IMR-90 (cell line): ENCODE measurements at regions not wholly inside any gene's neighbourhood (a gene's known extent, or its start where the extent isn't known, plus 50 kb on each side); places are given as distances from the start of the nearest gene placed in this dataset.

ENCODE experiments used
- ATAC-seq: fragments of 200-7000 bp; cut with Tn5 transposase; 2 replicates; pipeline ENCODE4 v1.9.1; 2020; ENCODE audit warnings: low read depth, mild to moderate bottlenecking, moderate library complexity
- BruUV-seq: library from RNA; stranded (reverse); fragments of 400-500 nt; replicated peaks from 2 replicates; lab custom pipeline; 2021; lab: Mats Ljungman, UMichigan
- CTCF ChIA-PET: fragments of 300-600 bp; formaldehyde crosslinking; extraction: SDS; loops from one replicate; lab custom pipeline; 2021; ENCODE audit warnings: antibody characterized with exemption; lab: Yijun Ruan, JAX
- POLR2A ChIA-PET: fragments of 300-600 bp; sonication (Branson Sonifier 250); formaldehyde crosslinking; loops from one replicate; lab custom pipeline; 2022; ENCODE audit warnings: antibody characterized with exemption; ENCODE audit not compliant: unreplicated experiment; lab: Charles Lee
- DNase-seq: peaks from one replicate; pipeline ENCODE4 v3.0.0; 2013
- H2AFZ ChIP-seq: replicated peaks from 2 replicates; pipeline ENCODE3; 2013; ENCODE audit warnings: low read length, mild to moderate bottlenecking; ENCODE audit not compliant: poor library complexity
- H2AK5ac ChIP-seq: 2 replicates; pipeline ENCODE4 v1.6.1; 2013; ENCODE audit warnings: low read depth, low read length, inconsistent platforms
- H2AK9ac ChIP-seq: replicated peaks from 2 replicates; pipeline ENCODE3; 2013; ENCODE audit warnings: mild to moderate bottlenecking, low read depth, low read length, moderate library complexity; ENCODE audit not compliant: poor library complexity
- H2BK120ac ChIP-seq: 2 replicates; pipeline ENCODE4 v1.6.1; 2013; ENCODE audit warnings: low read depth, low read length, inconsistent platforms
- H2BK15ac ChIP-seq: 3 replicates; pipeline ENCODE4 v1.6.1; 2013; ENCODE audit warnings: low read depth, low read length, inconsistent platforms
- H2BK20ac ChIP-seq: 2 replicates; pipeline ENCODE4 v1.6.1; 2013; ENCODE audit warnings: low read depth, mild to moderate bottlenecking, inconsistent platforms, low read length, moderate library complexity
- H2BK5ac ChIP-seq: 2 replicates; pipeline ENCODE4 v1.6.1; 2013; ENCODE audit warnings: mild to moderate bottlenecking, low read depth, low read length, inconsistent platforms; ENCODE audit not compliant: poor library complexity, severe bottlenecking
- H3K14ac ChIP-seq: replicated peaks from 2 replicates; pipeline ENCODE4 v1.6.1; 2013; ENCODE audit warnings: low read depth, low read length, inconsistent platforms
- H3K18ac ChIP-seq: 2 replicates; pipeline ENCODE4 v1.6.1; 2013; ENCODE audit warnings: low read depth, low read length, control low read depth
- H3K23ac ChIP-seq: 2 replicates; pipeline ENCODE4 v1.6.1; 2013; ENCODE audit warnings: low read depth, low read length, inconsistent platforms
- H3K27ac ChIP-seq: 2 replicates; pipeline ENCODE4 v1.5.1; 2013; ENCODE audit warnings: mild to moderate bottlenecking, control low read depth, low read length; ENCODE audit not compliant: insufficient read depth
- H3K27me3 ChIP-seq: 2 replicates; pipeline ENCODE4 v1.6.1; 2013; ENCODE audit warnings: low read length; ENCODE audit not compliant: control insufficient read depth, insufficient read depth
- H3K36me3 ChIP-seq: 2 replicates; pipeline ENCODE4 v1.6.1; 2013; ENCODE audit warnings: low read length, mixed read lengths; ENCODE audit not compliant: control insufficient read depth, insufficient read depth
- H3K4ac ChIP-seq: 2 replicates; pipeline ENCODE4 v1.6.1; 2013; ENCODE audit warnings: low read depth, low read length, inconsistent platforms
- H3K4me1 ChIP-seq: 2 replicates; pipeline ENCODE4 v1.6.1; 2013; ENCODE audit warnings: low read length, mixed read lengths; ENCODE audit not compliant: control insufficient read depth, insufficient read depth
- H3K4me2 ChIP-seq: 2 replicates; pipeline ENCODE4 v1.6.1; 2013; ENCODE audit warnings: low read depth, mild to moderate bottlenecking, control low read depth, low read length, moderate library complexity
- H3K4me3 ChIP-seq: 2 replicates; pipeline ENCODE4 v1.5.1; 2013; ENCODE audit warnings: low read depth, mild to moderate bottlenecking, control low read depth, low read length, moderate library complexity; ENCODE audit not compliant: insufficient read depth
- H3K56ac ChIP-seq: 2 replicates; pipeline ENCODE4 v1.6.1; 2013; ENCODE audit warnings: low read length, inconsistent platforms; ENCODE audit not compliant: insufficient read depth; ENCODE audit errors: extremely low read depth
- H3K79me1 ChIP-seq, 2 experiments: 2 replicates each; pipeline ENCODE4 v1.6.1; 2013; ENCODE audit warnings: low read length in 2 of 2, inconsistent platforms in 1 of 2, low read depth in 1 of 2
- H3K9ac ChIP-seq: 2 replicates; pipeline ENCODE4 v1.6.1; 2013; ENCODE audit warnings: low read depth, low read length, control low read depth
- H3K9me1 ChIP-seq: 2 replicates; pipeline ENCODE4 v1.6.1; 2013; ENCODE audit warnings: low read length, inconsistent platforms; ENCODE audit not compliant: insufficient read depth
- H3K9me3 ChIP-seq: 2 replicates; pipeline ENCODE4 v1.6.1; 2013; ENCODE audit warnings: low read length; ENCODE audit not compliant: control insufficient read depth, insufficient read depth
- H4K20me1 ChIP-seq: 2 replicates; pipeline ENCODE4 v1.6.1; 2013; ENCODE audit warnings: low read length, inconsistent platforms; ENCODE audit not compliant: insufficient read depth
- H4K5ac ChIP-seq: 2 replicates; pipeline ENCODE4 v1.6.1; 2013; ENCODE audit warnings: mild to moderate bottlenecking, low read depth, low read length, control low read depth
- H4K8ac ChIP-seq, 2 experiments: 2 replicates each; pipeline ENCODE4 v1.6.1; 2013; ENCODE audit warnings: low read depth in 2 of 2, low read length in 2 of 2, control low read depth in 1 of 2, inconsistent platforms in 1 of 2
- H4K91ac ChIP-seq: 2 replicates; pipeline ENCODE4 v1.6.1; 2013; ENCODE audit warnings: low read depth, low read length, inconsistent platforms; ENCODE audit not compliant: insufficient read depth
- BHLHE40 ChIP-seq: fragments of 150-350 bp; IDR thresholded peaks from 2 replicates; pipeline ENCODE4 v1.6.1; 2016; ENCODE audit warnings: mild to moderate bottlenecking, low read depth, low read length
- CEBPB ChIP-seq: IDR thresholded peaks from 2 replicates; pipeline ENCODE4 v1.6.1; 2012; ENCODE audit warnings: low read depth, low read length, improper control_type of control experiment
- CHD1 ChIP-seq: IDR thresholded peaks from 2 replicates; pipeline ENCODE4 v1.6.1; 2012; ENCODE audit warnings: low read depth, low read length, improper control_type of control experiment
- FOS ChIP-seq: fragments of 150-350 bp; IDR thresholded peaks from 2 replicates; pipeline ENCODE4 v1.6.1; 2016; ENCODE audit warnings: low read depth, low read length
- MAFK ChIP-seq: IDR thresholded peaks from 2 replicates; pipeline ENCODE4 v1.6.1; 2012; ENCODE audit warnings: low read depth, low read length, improper control_type of control experiment
- MXI1 ChIP-seq: IDR thresholded peaks from 2 replicates; pipeline ENCODE4 v1.6.1; 2012; ENCODE audit warnings: low read depth, mild to moderate bottlenecking, low read length, moderate library complexity, borderline replicate concordance
- RCOR1 ChIP-seq: IDR thresholded peaks from 2 replicates; pipeline ENCODE4 v1.6.1; 2012; ENCODE audit warnings: mild to moderate bottlenecking, low read length, improper control_type of control experiment; ENCODE audit not compliant: insufficient replicate concordance
- WGBS, 2 experiments: methylation state at CpG; one replicate each; pipeline versions ENCODE4 v1.1.5 to v1.1.7; 2013; ENCODE audit warnings: missing lambda C conversion rate in 2 of 2; ENCODE audit not compliant: insufficient read length in 1 of 2; ENCODE audit errors: extremely low coverage in 2 of 2; 5-methylcytosine and 5-hydroxymethylcytosine counted together
- dilution Hi-C: fragments of 300-500 bp; cut with HindIII; formaldehyde crosslinking; loops from one replicate; pipeline ENCODE4 v1.14.3; 2018; ENCODE audit warnings: low sequenced_read_pairs; ENCODE audit not compliant: unreplicated experiment
- in situ Hi-C: fragments of 300-500 bp; cut with MboI; formaldehyde crosslinking; loops from 3 replicates; pipeline ENCODE4 v1.14.3; 2019; ENCODE audit warnings: low sequenced_read_pairs, inconsistent platforms, mixed read lengths
- intact Hi-C: fragments of 100-400 bp; cut with micrococcal nuclease; formaldehyde crosslinking; loops from 2 replicates; pipeline ENCODE4 v1.10.0; 2022

DNA sequence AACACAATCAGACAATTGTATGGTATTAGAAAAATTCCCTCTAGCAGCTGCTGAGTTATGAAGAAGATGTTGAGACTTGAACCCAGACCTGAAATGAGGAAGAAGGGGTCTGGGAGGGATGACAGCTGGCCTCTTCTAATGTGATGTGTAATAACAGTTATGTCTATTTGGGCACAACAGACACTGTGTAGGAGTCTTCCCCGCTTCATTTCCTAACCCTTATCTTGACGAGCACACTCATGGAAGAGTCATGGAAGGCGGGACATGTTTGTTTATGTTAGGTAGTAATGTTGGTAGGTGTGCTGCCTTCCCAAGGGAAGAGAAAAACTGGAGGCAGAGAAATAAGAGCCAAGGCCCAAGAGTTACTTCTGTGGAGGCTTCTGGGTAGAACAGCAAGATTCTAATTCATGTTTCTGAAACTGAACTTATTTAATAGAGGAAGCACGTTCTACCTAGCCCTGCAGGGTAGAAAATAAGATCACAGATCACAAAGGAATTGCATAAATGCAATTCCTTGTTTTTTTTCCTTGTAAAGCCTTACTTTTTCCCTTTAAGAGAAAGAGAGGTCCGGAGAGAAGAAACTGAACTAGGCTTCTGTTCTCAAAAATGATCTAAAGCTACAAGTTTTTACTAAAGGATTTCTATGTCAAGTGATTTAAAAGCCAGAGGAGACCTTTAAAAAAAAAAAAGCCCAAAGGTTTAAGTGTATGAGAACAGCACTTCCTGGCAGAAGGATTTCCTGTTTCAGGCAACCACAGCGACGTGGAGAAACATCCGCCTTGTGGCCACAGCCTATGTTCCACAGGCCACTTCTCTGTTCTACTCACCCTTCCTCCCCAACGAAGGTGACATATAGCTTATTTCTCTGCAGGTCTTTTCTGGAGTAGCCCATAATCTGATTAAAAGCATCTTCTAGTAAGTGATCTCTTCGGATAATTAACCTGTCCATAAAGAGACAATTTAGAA is 68.5 kb upstream of the STK17B start:
- H3K18ac ChIP-seq, result peak overlapping the region; percentile 31; the same call in 1 of the 2 replicates
- no peaks in the 10 kb centered on the region for H4K20me1 ChIP-seq
- in situ Hi-C loops (no loop called here), dilution Hi-C loops (no loop called here), intact Hi-C loops (no loop called here)
- no peak overlapping the region for H2AK9ac ChIP-seq
- H3K27ac ChIP-seq, result peak overlapping the region; percentile 17; the same call in 1 of the 2 replicates
- H3K4me1 ChIP-seq, result peaks cover 8% of the 10 kb centered on the region; the same call in 1 of the 2 replicates
- H3K4me3 ChIP-seq, result no peak overlapping the region
- peak overlapping the region; percentile 58; the same call in 1 of the 2 replicates for H2BK20ac ChIP-seq
- no peaks in the 10 kb centered on the region for H3K36me3 ChIP-seq
- no peak overlapping the region for H2AK5ac ChIP-seq
- H3K23ac ChIP-seq, result no peak overlapping the region
- TF ChIP-seq MAFK (no peak), FOS (peak; percentile 94), MXI1 (no peak), CEBPB (peak; percentile 85), CHD1 (0 out of 2 replicates have a peak, but pooled peaks have one; percentile 62), RCOR1 (no peak), BHLHE40 (peak; percentile 55; the same call in 1 of the 2 replicates)
- no peaks in the 10 kb centered on the region for H3K27me3 ChIP-seq
- peak overlapping the region; percentile 46; the same call in 2 of the 3 replicates for H2BK15ac ChIP-seq
- ChIA-PET POLR2A (interaction anchor here (0.7 kb wide), 1 partner anchor 27 kb away, joined by 3 read pairs; no protein-coding TSS in a partner anchor), CTCF (interaction anchor here (1.3 kb wide), 1 partner anchor 37 kb away, joined by 4 read pairs; no protein-coding TSS in a partner anchor)
- 0 out of 2 replicates have a peak overlapping the region, but pooled peaks have one; percentile 8 for H3K14ac ChIP-seq
- peak overlapping the region; percentile 37; the same call in 1 of the 2 replicates for H4K91ac ChIP-seq
- H3K56ac ChIP-seq, result no peak overlapping the region
- ATAC-seq (peak; percentile 68), DNase-seq (peak; percentile 93)
- H4K8ac ChIP-seq, result peak overlapping the region in 1 of 2 experiments; percentile 39; a peak in 3 of 4 replicates
- peak overlapping the region; percentile 58 for H2BK120ac ChIP-seq
- peaks cover 11% of the 10 kb centered on the region for H3K9me1 ChIP-seq
- H3K4me2 ChIP-seq, result no peak overlapping the region
- no peak overlapping the region for H2AFZ ChIP-seq
- BruUV-seq, result no TSS peak
- WGBS, 2 experiments, result no CpG with 5 or more reads among the region's 10 CpGs
- H3K79me1 ChIP-seq, result 0 out of 4 replicates have a peak, but pooled peaks cover 0 to 4% of the 10 kb centered on the region in 2 experiments
- H3K4ac ChIP-seq, result peak overlapping the region; percentile 24; the same call in 1 of the 2 replicates
- H4K5ac ChIP-seq, result peak overlapping the region; percentile 22; the same call in 1 of the 2 replicates
- no peaks in the 10 kb centered on the region for H3K9me3 ChIP-seq
- no peak overlapping the region for H3K9ac ChIP-seq
- peak overlapping the region; percentile 86 for H2BK5ac ChIP-seq
